ENCODE measurements at regions not wholly inside any gene's neighbourhood (a gene's known extent, or its start where the extent isn't known, plus 50 kb on each side); places are given as distances from the start of the nearest gene placed in this dataset.

- TF ChIP-seq CTCF (IDR thresholded peaks at IDR 0.05; ENCODE audit: low read depth, low read length, poor library complexity, severe bottlenecking) (no peak), EZH2phosphoT487 (IDR thresholded peaks at IDR 0.05; ENCODE audit: borderline replicate concordance, low read length) (no peak)
Measured at GRCh38 chr11:115958089-115959000, 454.1 kb upstream of the CADM1 start.

Measured in DOHH2 (cell line).